VCaP (cell line): ENCODE measurements at regions not wholly inside any gene's neighbourhood (a gene's known extent, or its start where the extent isn't known, plus 50 kb on each side); places are given as distances from the start of the nearest gene placed in this dataset.

Source experiments
- H3K27ac ChIP-seq: fragments of 450-650 bp; 2 replicates; pipeline ENCODE4 v1.5.1; 2017
- TF ChIP-seq, protein P1 (sequence below): fragments of 450-650 bp; conservative IDR thresholded peaks from 2 replicates; pipeline ENCODE4 v1.5.1; 2017; ENCODE audit warnings: mild to moderate bottlenecking, moderate library complexity

DNA sequence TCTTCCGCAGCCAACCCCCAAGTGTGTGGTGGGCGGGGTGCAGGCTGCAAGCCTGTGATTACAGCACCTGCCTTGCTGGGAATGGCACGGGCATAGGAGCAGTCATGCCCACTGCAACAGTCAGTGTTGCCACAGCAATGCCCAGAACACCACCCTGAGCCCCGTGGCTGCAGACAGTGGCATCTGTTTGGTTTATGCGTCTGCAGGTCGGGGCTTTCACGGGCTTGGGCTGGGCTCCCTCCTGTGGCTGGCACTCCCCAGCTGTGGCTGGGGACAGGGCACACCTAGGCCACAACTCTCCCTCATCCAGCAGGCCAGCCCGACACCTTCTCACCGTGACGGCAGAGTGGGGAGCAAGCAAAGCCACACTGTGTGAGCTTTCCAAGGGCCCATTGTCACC is 115.3 kb upstream of the C1QTNF9B start:
- TF ChIP-seq, protein P1, sequence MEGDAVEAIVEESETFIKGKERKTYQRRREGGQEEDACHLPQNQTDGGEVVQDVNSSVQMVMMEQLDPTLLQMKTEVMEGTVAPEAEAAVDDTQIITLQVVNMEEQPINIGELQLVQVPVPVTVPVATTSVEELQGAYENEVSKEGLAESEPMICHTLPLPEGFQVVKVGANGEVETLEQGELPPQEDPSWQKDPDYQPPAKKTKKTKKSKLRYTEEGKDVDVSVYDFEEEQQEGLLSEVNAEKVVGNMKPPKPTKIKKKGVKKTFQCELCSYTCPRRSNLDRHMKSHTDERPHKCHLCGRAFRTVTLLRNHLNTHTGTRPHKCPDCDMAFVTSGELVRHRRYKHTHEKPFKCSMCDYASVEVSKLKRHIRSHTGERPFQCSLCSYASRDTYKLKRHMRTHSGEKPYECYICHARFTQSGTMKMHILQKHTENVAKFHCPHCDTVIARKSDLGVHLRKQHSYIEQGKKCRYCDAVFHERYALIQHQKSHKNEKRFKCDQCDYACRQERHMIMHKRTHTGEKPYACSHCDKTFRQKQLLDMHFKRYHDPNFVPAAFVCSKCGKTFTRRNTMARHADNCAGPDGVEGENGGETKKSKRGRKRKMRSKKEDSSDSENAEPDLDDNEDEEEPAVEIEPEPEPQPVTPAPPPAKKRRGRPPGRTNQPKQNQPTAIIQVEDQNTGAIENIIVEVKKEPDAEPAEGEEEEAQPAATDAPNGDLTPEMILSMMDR = no peak
- H3K27ac ChIP-seq = no peak overlapping the region

DNA sequence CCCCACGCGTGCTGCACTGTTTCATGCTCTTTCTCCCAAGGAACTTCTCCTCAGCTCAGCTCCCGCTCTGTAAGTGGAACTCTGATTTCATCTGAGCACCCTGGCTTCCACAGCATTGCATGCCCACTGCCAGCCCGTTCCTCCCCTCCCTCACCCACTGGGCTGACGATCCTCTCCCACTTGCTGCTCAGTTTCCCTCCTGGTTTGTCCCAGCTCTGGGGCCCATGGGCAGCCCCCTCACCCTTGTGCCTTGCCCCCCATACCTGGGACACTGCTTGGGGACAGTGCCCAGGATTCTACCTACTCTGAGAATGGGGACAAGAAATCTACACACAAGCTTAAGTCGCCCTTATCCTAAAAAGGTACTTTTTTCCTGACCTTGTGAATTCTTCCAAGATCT is 115.9 kb upstream of the C1QTNF9B start:
- TF ChIP-seq, protein P1 = no peak
- H3K27ac ChIP-seq = no peak overlapping the region

DNA sequence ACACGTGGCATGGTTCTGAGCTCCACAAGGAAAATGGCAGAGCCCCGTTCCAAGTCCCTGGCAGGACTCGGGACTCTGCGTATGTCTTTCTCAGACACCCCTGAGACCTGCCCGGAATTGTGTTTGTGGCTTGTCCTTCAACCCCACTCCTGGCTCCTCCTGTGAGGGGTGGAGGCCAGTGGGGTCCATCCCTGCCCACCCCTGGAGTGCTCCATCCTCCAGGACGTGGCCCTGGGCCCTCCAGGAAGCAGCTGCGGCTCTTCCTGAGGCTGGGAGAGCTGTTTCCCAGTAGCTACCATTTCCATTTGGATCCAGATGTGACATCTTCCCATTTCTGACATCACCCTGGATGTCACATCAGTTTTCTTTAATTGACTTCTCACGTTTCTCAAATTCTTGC is 118.7 kb upstream of the C1QTNF9B start:
- TF ChIP-seq, protein P1 = no peak

DNA sequence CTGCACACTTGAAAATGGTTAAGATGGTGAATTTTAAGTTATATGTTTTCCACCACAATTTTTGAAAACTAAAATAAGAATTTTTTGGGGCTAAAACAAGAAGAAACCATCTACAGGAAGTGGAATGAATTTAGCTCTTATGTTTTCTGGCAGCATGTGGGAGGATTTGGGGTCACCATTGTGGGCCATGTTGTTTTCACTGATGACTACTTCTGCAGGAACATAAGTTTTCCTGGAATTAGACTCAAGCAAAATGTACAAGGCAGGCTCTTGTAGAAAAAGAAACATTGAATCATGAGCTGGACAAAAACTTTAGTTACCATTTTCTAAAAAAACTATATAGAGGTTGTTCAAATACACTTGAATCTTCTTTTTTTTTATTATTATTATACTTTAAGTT is 125.3 kb upstream of the C1QTNF9B start:
- H3K27ac ChIP-seq = no peak overlapping the region
- TF ChIP-seq, protein P1 = no peak

More for the DNA sequence above, 118.7 kb upstream of the C1QTNF9B start:
- H3K27ac ChIP-seq = no peak overlapping the region

DNA sequence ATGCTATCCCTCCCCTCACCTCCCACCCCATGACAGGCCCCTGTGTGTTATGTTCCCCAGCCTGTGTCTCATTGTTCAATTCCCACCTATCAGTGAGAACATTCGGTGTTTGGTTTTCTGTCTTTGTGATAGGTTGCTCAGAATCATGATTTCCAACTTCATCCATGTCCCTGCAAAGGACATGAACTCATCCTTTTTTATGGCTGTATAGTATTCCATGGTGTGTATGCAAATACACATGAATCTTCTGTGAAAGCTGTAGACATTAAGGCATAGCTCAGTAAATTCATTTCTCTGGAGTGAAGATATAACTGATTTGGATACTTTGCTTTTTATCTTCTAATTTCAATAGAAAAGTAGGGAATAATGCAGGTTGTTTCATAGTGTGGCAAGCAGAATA is 125.8 kb upstream of the C1QTNF9B start:
- TF ChIP-seq, protein P1 = no peak

DNA sequence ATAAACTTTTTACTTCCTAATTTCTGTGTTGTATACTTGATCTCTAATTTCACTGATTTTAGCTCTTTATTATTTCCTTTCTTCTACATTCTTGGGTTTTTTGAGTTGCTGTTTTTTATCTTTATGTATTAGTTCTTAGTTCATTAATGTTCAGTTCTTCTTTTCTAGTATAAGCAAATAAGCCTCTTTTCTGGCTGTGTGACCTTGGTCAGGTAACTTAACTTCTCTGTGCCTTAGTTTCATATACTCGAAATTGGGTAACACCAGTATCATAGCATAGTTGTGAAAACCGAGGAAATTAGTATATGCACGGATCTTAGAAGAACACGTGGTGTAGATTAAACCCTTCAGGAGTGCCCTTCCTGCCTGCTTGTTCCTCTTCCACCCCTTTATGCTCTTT is 130.2 kb upstream of the C1QTNF9B start:
- H3K27ac ChIP-seq = no peak overlapping the region
- TF ChIP-seq, protein P1 = no peak

More for the DNA sequence above, 125.8 kb upstream of the C1QTNF9B start:
- no peak overlapping the region for H3K27ac ChIP-seq

DNA sequence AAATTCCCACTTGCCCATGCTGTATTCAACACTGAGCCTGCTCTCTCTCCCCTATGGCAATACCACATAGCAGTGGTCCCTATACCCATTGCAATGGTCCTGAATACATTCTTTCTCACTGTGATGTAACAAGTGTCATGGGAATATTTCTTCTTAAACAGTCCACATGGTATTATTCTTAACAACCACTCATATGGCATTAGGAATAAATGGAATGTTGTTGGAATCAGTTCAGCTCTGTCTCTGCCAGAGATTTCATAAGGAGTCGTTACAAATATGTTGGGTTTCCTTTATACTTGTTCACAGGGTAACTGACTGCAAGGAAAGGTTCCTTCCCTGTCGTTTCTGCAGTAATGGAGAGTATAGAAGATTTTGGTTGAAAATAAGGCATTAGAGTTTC is 128.3 kb upstream of the SPATA13 start:
- TF ChIP-seq, protein P1 = no peak
- no peak overlapping the region for H3K27ac ChIP-seq

DNA sequence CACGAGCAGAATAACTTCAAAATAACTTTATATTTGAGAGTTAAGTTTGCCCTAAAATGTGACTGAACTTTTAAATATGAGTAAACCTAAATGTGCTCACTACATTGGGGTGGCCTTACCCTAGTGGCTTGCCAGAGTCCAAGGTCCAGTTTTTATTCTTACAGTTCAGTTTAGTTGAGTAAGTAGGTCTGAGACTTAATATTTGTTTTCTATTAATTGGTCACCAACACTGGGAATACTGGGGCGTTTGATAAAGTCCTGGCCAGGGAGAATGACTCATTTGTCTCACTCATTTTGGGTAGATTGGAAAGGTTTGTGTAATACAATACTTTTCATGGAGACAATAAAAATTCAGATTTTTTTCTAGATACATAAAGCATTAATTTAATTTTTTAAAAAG is 127.8 kb upstream of the SPATA13 start:
- TF ChIP-seq, protein P1 = no peak
- H3K27ac ChIP-seq = no peak overlapping the region
